GM12864 (cell line): ENCODE measurements at regions not wholly inside any gene's neighbourhood (a gene's known extent, or its start where the extent isn't known, plus 50 kb on each side); places are given as distances from the start of the nearest gene placed in this dataset.

Source experiments
- DNase-seq: peaks from one replicate; pipeline ENCODE4 v3.0.0-alpha.2; 2011; ENCODE audit warnings: low read depth
- H3K4me3 ChIP-seq: 2 replicates; pipeline ENCODE4 v1.5.1; 2011; ENCODE audit warnings: mild to moderate bottlenecking, low read depth, low read length, control low read depth
- TF ChIP-seq, protein P1 (sequence below): IDR thresholded peaks from 2 replicates; pipeline ENCODE4 v1.5.1; 2011; ENCODE audit warnings: low read depth, mild to moderate bottlenecking, moderate library complexity, low read length, control low read depth, inconsistent platforms; ENCODE audit errors: missing control alignments

DNA sequence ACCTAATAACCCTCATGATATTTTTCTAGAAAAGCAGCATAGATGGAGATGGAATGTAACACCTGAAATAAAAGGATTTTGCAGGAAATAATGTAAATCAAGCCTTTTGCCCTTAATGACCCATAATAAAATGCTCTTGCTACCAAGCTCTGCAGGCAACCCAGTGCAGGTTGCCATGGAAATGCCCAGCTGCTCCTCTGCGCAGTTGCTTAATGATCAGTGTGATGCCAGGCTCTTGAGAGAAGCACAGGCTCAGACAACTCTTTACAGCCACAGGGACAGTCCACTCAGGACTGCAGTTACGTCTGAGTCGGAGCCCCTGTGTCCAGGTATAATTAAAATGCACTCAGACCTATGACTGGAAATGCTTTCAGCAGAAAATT, 165.5 kb downstream of the LACC1 start:
- DNase-seq = no peak
- no peak overlapping the region for H3K4me3 ChIP-seq
- TF ChIP-seq, protein P1, sequence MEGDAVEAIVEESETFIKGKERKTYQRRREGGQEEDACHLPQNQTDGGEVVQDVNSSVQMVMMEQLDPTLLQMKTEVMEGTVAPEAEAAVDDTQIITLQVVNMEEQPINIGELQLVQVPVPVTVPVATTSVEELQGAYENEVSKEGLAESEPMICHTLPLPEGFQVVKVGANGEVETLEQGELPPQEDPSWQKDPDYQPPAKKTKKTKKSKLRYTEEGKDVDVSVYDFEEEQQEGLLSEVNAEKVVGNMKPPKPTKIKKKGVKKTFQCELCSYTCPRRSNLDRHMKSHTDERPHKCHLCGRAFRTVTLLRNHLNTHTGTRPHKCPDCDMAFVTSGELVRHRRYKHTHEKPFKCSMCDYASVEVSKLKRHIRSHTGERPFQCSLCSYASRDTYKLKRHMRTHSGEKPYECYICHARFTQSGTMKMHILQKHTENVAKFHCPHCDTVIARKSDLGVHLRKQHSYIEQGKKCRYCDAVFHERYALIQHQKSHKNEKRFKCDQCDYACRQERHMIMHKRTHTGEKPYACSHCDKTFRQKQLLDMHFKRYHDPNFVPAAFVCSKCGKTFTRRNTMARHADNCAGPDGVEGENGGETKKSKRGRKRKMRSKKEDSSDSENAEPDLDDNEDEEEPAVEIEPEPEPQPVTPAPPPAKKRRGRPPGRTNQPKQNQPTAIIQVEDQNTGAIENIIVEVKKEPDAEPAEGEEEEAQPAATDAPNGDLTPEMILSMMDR = no peak

DNA sequence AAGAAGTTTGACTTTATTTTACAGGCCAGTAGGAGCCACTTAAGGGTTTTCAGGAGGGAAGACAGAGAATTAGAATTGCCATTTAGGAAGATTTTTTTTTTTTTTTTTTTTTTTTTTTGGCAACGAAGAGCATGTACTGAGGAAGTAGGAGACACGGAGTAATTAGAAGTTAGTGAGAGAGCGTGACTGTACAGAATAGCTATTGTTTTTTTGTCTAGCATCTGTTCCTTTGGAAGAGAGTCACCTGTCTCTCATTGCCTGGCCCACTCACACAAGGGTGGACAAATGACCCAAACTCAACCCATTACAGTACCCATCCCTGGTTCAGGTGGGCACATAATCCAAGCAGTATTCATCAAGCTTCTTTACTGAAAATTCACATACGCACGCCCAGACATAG, 166.7 kb downstream of the LACC1 start:
- TF ChIP-seq, protein P1 = no peak
- DNase-seq = no peak
- no peak overlapping the region for H3K4me3 ChIP-seq

- H3K4me3 ChIP-seq = no peak overlapping the region
- no peak for DNase-seq
- TF ChIP-seq, protein P1 = peak; percentile 4
Observed at GRCh38 chr13:44048326-44048725, 168.6 kb downstream of the LACC1 start.

DNA sequence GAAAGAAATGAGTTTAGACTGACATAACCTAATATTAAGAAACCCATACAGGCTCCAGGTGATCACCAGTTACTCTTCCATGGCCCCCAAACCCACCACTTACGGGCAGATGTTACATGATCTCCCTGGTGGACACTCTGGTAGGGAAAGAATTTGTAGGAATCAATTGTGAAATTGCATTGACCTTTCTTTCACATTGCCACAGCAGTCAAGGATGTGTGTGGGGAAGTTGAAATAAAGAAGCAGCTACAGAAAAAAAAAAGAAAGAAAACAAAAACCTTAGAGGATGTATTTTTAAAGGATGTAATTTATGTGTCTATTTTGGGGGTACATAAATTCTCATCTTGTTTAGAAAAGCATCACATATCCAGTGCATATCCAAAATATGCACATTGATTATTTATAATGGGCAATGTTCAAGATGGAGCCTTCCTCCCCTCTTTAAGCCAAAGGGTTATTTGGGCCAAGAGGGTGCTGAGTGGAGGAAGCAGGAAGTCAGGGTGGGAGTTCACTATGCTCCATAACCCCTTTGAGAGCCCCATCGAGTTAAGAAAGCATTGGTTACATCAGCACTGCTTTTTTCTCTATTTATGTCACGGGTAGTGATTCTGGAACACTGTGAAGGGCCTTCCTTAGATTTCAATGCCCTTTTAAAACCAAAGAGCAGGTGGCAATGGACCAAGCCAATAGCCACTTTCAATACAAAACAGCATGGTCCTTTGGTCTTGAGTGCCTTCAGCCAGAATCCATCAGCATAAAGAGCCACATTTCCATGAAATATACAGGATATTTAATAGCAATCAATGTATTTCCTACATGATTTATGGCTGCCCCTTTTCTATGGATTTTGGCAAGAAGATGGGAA, 169.6 kb downstream of the LACC1 start:
- H3K4me3 ChIP-seq = no peak overlapping the region
- TF ChIP-seq, protein P1 = no peak
- DNase-seq = no peak

GRCh38 chr13:44050450-44051063, 170.9 kb downstream of the LACC1 start:
- no peak overlapping the region for H3K4me3 ChIP-seq
- DNase-seq = no peak
- TF ChIP-seq, protein P1 = peak; percentile 40

DNA sequence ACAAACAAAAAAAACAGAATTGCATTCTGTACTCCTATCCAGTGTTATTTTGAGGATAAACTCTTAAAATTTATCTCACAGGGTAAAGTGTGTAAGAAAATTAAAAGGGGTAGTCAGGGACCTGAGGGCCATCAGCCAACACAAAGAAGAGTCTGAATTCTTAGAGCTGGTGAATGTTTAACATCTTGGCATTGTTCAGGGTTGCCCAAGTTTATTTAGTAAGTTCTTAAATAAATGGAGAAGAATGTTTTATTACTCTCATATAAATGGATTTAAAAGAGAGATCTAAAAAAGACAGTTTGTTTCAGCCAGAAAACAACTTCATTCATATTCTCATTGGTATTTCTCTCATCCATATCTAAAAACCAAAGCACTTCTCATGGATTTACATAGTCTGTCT, 171.7 kb downstream of the LACC1 start:
- TF ChIP-seq, protein P1 = no peak
- no peak overlapping the region for H3K4me3 ChIP-seq
- no peak for DNase-seq
